Panc1 (cell line): ENCODE measurements at regions not wholly inside any gene's neighbourhood (a gene's known extent, or its start where the extent isn't known, plus 50 kb on each side); places are given as distances from the start of the nearest gene placed in this dataset.

Experiments
- CTCF ChIP-seq: fragments of 450-650 bp; IDR thresholded peaks from 2 replicates; pipeline ENCODE4 v1.5.1; 2017; ENCODE audit warnings: mild to moderate bottlenecking
- POLR2AphosphoS5 ChIP-seq: IDR thresholded peaks from 2 replicates; pipeline ENCODE4 v1.6.1; 2012; ENCODE audit warnings: mild to moderate bottlenecking, low read depth, low read length, moderate library complexity
- TCF7L2 ChIP-seq: IDR thresholded peaks from 2 replicates; pipeline ENCODE4 v1.6.1; 2011; ENCODE audit warnings: mild to moderate bottlenecking, low read depth, low read length, inconsistent platforms
- TF ChIP-seq, protein P1 (sequence below), 2 experiments: IDR thresholded peaks; 2 replicates each; pipeline ENCODE4 v1.6.1; 2011 to 2012; ENCODE audit warnings: low read depth in 2 of 2, control low read depth in 1 of 2, low read length in 1 of 2, mild to moderate bottlenecking in 1 of 2, moderate library complexity in 1 of 2; ENCODE audit not compliant: insufficient read depth in 1 of 2

DNA sequence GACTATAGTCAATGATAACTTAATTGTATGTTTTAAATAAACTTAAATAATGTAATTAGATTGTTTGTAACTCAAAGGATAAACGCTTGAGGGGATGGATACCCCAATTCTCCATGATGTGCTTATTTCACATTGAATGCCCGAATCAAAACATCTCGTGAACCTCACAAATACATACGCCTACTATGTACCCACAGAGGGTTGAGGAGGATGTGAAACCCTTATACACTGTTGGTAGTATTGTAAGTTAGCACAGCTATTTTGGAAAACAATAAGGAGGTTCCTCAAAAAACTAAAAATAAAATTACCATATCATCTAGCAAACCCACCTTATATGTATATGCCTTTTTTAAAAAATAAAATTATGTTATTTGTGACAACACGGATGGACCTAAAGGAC, 198.6 kb downstream of the MRPL39 start:
- TF ChIP-seq CTCF (no peak), TCF7L2 (no peak), POLR2AphosphoS5 (no peak)
- TF ChIP-seq, protein P1, sequence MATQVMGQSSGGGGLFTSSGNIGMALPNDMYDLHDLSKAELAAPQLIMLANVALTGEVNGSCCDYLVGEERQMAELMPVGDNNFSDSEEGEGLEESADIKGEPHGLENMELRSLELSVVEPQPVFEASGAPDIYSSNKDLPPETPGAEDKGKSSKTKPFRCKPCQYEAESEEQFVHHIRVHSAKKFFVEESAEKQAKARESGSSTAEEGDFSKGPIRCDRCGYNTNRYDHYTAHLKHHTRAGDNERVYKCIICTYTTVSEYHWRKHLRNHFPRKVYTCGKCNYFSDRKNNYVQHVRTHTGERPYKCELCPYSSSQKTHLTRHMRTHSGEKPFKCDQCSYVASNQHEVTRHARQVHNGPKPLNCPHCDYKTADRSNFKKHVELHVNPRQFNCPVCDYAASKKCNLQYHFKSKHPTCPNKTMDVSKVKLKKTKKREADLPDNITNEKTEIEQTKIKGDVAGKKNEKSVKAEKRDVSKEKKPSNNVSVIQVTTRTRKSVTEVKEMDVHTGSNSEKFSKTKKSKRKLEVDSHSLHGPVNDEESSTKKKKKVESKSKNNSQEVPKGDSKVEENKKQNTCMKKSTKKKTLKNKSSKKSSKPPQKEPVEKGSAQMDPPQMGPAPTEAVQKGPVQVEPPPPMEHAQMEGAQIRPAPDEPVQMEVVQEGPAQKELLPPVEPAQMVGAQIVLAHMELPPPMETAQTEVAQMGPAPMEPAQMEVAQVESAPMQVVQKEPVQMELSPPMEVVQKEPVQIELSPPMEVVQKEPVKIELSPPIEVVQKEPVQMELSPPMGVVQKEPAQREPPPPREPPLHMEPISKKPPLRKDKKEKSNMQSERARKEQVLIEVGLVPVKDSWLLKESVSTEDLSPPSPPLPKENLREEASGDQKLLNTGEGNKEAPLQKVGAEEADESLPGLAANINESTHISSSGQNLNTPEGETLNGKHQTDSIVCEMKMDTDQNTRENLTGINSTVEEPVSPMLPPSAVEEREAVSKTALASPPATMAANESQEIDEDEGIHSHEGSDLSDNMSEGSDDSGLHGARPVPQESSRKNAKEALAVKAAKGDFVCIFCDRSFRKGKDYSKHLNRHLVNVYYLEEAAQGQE (IDR thresholded peaks at IDR 0.05; ENCODE audit: insufficient read depth in 1 of 2, low read depth in 2 of 2, low read length in 1 of 2) = no peak
